Loucy (cell line): ENCODE measurements at regions not wholly inside any gene's neighbourhood (a gene's known extent, or its start where the extent isn't known, plus 50 kb on each side); places are given as distances from the start of the nearest gene placed in this dataset.

ENCODE experiments used
- CTCF ChIP-seq: fragments of 200-600 bp; sonication (generic); conservative IDR thresholded peaks from 2 replicates; pipeline ENCODE4 v1.5.1; 2014; ENCODE audit warnings: mild to moderate bottlenecking, antibody characterized with exemption, low read length
- EZH2phosphoT487 ChIP-seq: fragments of 200-600 bp; IDR thresholded peaks from 2 replicates; pipeline ENCODE4 v1.6.1; 2018; ENCODE audit warnings: antibody characterized with exemption, mild to moderate bottlenecking, moderate library complexity, borderline replicate concordance

GRCh38 chr16:5838725-5839124 lies 741.1 kb upstream of the EEF2KMT start:
- TF ChIP-seq CTCF, result no peak
- no peak for TF ChIP-seq EZH2phosphoT487
